ENCODE measurements at regions not wholly inside any gene's neighbourhood (a gene's known extent, or its start where the extent isn't known, plus 50 kb on each side); places are given as distances from the start of the nearest gene placed in this dataset.

DNA sequence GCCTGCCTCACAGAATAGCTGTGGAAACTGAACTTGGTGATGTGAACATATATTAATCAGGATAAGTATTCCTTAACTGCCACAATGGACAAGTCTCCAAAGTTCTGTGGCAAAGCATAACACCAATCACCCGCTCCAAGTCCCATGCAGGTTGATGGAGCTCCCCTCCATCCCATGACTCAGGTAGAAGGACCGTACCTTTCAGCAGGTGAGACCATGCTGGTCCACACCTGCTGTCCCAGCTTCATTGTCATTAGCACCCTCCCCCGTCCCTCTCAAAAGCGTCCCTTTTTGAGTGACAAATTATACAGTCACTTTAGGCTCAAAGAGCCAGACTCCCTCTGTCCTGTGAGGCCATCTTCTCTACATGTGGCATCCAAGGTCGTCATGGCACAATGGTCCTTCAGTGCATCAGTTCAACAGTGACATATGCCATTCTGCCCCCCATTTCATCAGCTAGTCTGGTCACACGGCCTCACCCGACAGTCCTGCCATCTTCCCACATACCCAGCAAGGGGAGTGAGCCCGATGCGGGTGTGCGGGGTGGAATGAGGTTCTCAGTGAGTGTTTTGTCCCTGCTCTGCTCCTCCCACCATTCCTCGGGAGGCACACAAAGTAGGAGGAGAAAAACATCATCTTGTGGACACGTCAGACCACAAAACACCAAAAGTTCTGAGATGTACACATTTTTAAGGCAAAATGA lies 136.7 kb upstream of the MYCN start:
- H3K4me3 ChIP-seq (ENCODE audit: low read depth, low read length): no peak overlapping the region
- TF ChIP-seq, protein P1, sequence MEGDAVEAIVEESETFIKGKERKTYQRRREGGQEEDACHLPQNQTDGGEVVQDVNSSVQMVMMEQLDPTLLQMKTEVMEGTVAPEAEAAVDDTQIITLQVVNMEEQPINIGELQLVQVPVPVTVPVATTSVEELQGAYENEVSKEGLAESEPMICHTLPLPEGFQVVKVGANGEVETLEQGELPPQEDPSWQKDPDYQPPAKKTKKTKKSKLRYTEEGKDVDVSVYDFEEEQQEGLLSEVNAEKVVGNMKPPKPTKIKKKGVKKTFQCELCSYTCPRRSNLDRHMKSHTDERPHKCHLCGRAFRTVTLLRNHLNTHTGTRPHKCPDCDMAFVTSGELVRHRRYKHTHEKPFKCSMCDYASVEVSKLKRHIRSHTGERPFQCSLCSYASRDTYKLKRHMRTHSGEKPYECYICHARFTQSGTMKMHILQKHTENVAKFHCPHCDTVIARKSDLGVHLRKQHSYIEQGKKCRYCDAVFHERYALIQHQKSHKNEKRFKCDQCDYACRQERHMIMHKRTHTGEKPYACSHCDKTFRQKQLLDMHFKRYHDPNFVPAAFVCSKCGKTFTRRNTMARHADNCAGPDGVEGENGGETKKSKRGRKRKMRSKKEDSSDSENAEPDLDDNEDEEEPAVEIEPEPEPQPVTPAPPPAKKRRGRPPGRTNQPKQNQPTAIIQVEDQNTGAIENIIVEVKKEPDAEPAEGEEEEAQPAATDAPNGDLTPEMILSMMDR (IDR thresholded peaks at IDR 0.05; ENCODE audit: control insufficient read depth, extremely low read depth, insufficient read depth): no peak
- DNase-seq (ENCODE audit: low read depth): no peak

DNA sequence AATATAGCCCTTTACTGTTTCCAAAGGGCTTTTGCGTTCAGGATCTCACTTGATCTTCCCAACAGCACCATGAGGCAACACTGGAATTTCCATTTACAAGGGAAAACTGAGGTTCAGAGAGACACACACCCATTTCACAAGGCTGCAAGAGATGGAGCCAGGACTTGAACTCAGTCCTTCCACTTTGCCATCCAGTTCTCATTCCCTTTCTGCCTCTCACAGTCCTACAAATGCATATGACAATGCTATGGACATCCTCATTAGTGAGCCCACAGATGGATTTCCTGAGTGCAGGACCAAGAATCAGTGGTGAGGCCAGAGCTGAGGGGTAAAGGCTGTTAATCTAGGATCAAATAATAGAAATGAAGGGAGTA lies 136.1 kb upstream of the MYCN start:
- H3K4me3 ChIP-seq (ENCODE audit: low read depth, low read length): no peak overlapping the region
- TF ChIP-seq, protein P1 (IDR thresholded peaks at IDR 0.05; ENCODE audit: control insufficient read depth, extremely low read depth, insufficient read depth): no peak
- no peak for DNase-seq (ENCODE audit: low read depth)

DNA sequence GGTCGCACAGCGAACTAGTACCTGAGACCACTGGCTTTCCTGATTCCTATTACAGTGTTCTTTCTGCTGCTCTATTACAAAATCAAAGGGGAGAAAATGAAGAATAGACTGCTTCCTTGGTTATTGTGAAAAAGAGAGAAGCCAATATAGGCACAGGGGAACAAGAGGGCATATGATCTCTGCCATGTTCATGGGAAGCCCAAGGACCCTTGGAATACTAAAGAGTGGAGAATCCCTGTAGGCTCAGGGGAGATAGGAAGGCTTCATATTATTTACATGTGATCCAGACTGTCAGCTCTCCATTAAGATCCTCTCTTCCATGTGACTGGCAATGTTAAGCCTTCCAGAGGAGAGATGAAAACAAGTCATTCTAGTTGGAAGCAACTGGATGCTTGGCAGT lies 135.7 kb upstream of the MYCN start:
- TF ChIP-seq, protein P1 (IDR thresholded peaks at IDR 0.05; ENCODE audit: control insufficient read depth, extremely low read depth, insufficient read depth): no peak
- H3K4me3 ChIP-seq (ENCODE audit: low read depth, low read length): no peak overlapping the region

DNA sequence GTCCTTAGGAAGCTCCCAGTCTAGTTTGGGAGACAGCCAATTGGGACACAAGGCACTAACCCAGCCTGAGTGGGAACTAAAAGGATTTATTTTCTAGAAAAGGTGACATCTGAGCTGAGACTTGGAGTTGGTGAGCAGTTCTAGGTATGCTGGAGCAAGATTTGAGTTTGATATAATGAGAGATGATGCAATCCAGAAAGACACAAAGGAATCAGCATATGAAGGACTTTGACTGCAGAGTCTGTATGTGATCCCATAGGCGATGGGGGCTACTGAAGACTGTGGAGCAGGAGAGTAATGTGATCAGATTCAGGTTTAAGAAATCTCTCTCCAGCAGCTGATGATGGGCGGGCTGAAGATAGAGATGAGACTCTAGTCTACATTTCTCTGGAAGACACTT lies 135.1 kb upstream of the MYCN start:
- H3K4me3 ChIP-seq (ENCODE audit: low read depth, low read length): no peak overlapping the region
- DNase-seq (ENCODE audit: low read depth): no peak
- TF ChIP-seq, protein P1 (IDR thresholded peaks at IDR 0.05; ENCODE audit: control insufficient read depth, extremely low read depth, insufficient read depth): no peak

More for the DNA sequence above, 135.7 kb upstream of the MYCN start:
- no peak for DNase-seq (ENCODE audit: low read depth)

DNA sequence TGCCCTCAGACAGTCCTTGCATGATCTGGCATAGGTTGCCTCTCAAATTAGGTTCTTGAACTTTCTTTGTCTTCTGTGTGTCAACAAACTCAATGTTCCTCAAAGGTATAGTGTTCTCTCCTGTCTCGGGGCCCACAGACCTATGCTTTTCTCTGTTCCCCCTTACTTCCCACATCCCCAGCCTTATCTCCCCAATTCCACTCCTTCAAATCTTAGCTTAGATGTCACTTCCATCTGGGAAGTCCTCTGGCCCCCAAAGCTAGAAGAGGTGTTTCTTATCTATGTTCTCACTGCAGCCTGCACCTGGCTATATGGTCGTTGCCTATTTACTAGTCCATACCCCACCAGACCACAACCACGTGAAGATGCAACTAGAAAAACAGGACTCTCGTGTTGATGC lies 134.6 kb upstream of the MYCN start:
- H3K4me3 ChIP-seq (ENCODE audit: low read depth, low read length): no peak overlapping the region
- TF ChIP-seq, protein P1 (IDR thresholded peaks at IDR 0.05; ENCODE audit: control insufficient read depth, extremely low read depth, insufficient read depth): no peak
- no peak for DNase-seq (ENCODE audit: low read depth)

DNA sequence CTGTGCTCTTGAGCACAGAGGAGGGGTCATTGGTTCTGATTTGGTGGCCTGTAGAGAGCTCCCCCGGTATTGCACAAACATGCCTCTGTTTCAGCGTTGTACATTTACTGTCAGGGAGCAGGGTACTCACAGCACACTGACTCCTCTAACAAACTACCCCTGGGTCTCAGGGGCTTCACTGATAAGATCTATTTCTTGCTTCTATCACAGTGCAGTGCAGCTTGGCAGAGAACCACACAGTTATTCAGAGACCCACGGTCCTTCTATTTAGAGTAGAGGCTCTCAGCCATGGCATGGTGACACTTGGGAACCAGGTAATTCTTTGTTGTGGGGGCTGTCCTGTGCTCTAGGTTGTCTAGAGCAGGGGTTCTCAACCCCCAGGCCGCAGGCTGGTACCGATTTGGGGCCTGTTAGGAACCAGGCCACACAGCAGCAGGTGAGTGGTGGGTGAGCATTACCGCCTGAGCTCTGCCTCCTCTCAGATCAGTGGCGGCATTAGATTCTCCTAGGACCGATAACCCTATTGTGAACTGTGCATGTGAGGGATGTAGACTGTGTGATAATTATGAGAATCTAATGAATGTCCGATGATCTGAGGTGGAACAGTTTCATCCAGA lies 133.4 kb upstream of the MYCN start:
- no peak overlapping the region for H3K4me3 ChIP-seq (ENCODE audit: low read depth, low read length)
- DNase-seq (ENCODE audit: low read depth): no peak
- TF ChIP-seq, protein P1 (IDR thresholded peaks at IDR 0.05; ENCODE audit: control insufficient read depth, extremely low read depth, insufficient read depth): no peak

Measured in LNCaP clone FGC (cell line).